HepG2 (cell line): ENCODE measurements at regions not wholly inside any gene's neighbourhood (a gene's known extent, or its start where the extent isn't known, plus 50 kb on each side); places are given as distances from the start of the nearest gene placed in this dataset.

Experiments used
- ATAC-seq: fragments of 200-7000 bp; cut with Tn5 transposase; 3 replicates; pipeline ENCODE4 v1.9.1; 2020; ENCODE audit warnings: mild to moderate bottlenecking, moderate library complexity
- BruUV-seq: library from RNA; stranded (reverse); fragments of 400-500 nt; replicated peaks from 2 replicates; lab custom pipeline; 2021; lab: Mats Ljungman, UMichigan
- CTCF ChIA-PET: fragments of 300-600 bp; formaldehyde crosslinking; extraction: SDS; loops from one replicate; lab custom pipeline; 2021; ENCODE audit warnings: low total read pairs, inconsistent platforms, low intra/inter-chr PET ratio; lab: Yijun Ruan, JAX
- POLR2A ChIA-PET: fragments of 350-600 bp; sonication (Branson Sonifier 250); formaldehyde crosslinking; loops from one replicate; lab custom pipeline; 2020; ENCODE audit warnings: antibody characterized with exemption, inconsistent platforms; lab: Yijun Ruan, JAX
- DNase-seq: peaks from one replicate; pipeline ENCODE4 v3.0.0-alpha.2; 2015; ENCODE audit warnings: low spot score
- FAIRE-seq: peaks from 3 replicates; lab custom pipeline; 2011; peaks lifted over from hg19 to GRCh38; lab: Jason Lieb, UNC
- H2AFZ ChIP-seq: one replicate; pipeline ENCODE4 v1.6.1; 2011; ENCODE audit warnings: low read length, inconsistent platforms
- H3K27ac ChIP-seq: fragments of 300-600 bp; 3 replicates; pipeline ENCODE4 v1.8.0; 2011; ENCODE audit warnings: mixed run types, mild to moderate bottlenecking, mixed read lengths, low read length, inconsistent platforms; ENCODE audit not compliant: insufficient read depth; ENCODE audit errors: extremely low read length
- H3K27me3 ChIP-seq, 2 experiments: fragments of 200-600 bp in 1 of 2; 2 replicates in 1 of 2; 3 replicates in 1 of 2; pipeline versions ENCODE4 v1.6.0 to v1.8.0; 2011; ENCODE audit warnings: low read length in 2 of 2, mild to moderate bottlenecking in 2 of 2, moderate library complexity in 2 of 2, inconsistent platforms in 1 of 2; ENCODE audit not compliant: insufficient read depth in 2 of 2, control insufficient read depth in 1 of 2
- H3K36me3 ChIP-seq, 2 experiments: fragments of 200-600 bp in 1 of 2; replicated peaks in 1 of 2; 2 replicates in 1 of 2; 3 replicates in 1 of 2; pipeline versions ENCODE4 v1.5.1 to v1.8.0; 2011; ENCODE audit warnings: low read length in 2 of 2, inconsistent platforms in 1 of 2; ENCODE audit not compliant: insufficient read depth in 2 of 2, control insufficient read depth in 1 of 2
- H3K4me1 ChIP-seq: 2 replicates; pipeline ENCODE4 v1.5.1; 2012; ENCODE audit warnings: low read length, inconsistent platforms; ENCODE audit not compliant: insufficient read depth
- H3K4me2 ChIP-seq: 2 replicates; pipeline ENCODE4 v1.6.0; 2011; ENCODE audit warnings: low read depth, low read length, inconsistent platforms
- H3K4me3 ChIP-seq, 3 experiments: fragments of 200-600 bp in 1 of 3; sonication (generic), shearing (Covaris generic) in 1 of 3; replicated peaks in 1 of 3; 2 replicates each; pipeline ENCODE4 v1.5.1; 2011 to 2016; ENCODE audit warnings: low read length in 3 of 3, inconsistent platforms in 2 of 3, low read depth in 2 of 3, mild to moderate bottlenecking in 2 of 3, control low read depth in 1 of 3, mixed read lengths in 1 of 3; ENCODE audit not compliant: insufficient read depth in 1 of 3
- H3K79me2 ChIP-seq: one replicate; pipeline ENCODE4 v1.6.1; 2011; ENCODE audit warnings: low read length, inconsistent platforms; ENCODE audit not compliant: insufficient read depth
- H3K9ac ChIP-seq: 2 replicates; pipeline ENCODE4 v1.6.0; 2011; ENCODE audit warnings: mild to moderate bottlenecking, low read depth, low read length, inconsistent platforms; ENCODE audit not compliant: insufficient read depth
- H3K9me3 ChIP-seq: 2 replicates; pipeline ENCODE4 v1.5.1; 2012; ENCODE audit warnings: mild to moderate bottlenecking, low read length
- H4K20me1 ChIP-seq: 2 replicates; pipeline ENCODE4 v1.6.0; 2011; ENCODE audit warnings: inconsistent platforms, mild to moderate bottlenecking, low read length, moderate library complexity; ENCODE audit not compliant: insufficient read depth
- ATF7-NPFF ChIP-seq: sonication (generic); formaldehyde crosslinking; IDR thresholded peaks from 2 replicates; pipeline ENCODE4 v1.8.1; 2023; ENCODE audit warnings: mild to moderate bottlenecking, low read depth, missing genetic modification reagents, moderate library complexity
- CEBPB ChIP-seq: IDR thresholded peaks from 2 replicates; pipeline ENCODE4 v1.6.1; 2011; ENCODE audit warnings: low read depth, low read length, improper control_type of control experiment, borderline replicate concordance
- GTF2F1 ChIP-seq: fragments of 150-350 bp; IDR thresholded peaks from 2 replicates; pipeline ENCODE4 v1.6.1; 2014; ENCODE audit warnings: low read length
- JDP2 ChIP-seq: sonication (generic); formaldehyde crosslinking; IDR thresholded peaks from 2 replicates; pipeline ENCODE4 v1.8.1; 2022; ENCODE audit warnings: missing genetic modification reagents, borderline replicate concordance
- MEIS1 ChIP-seq: sonication (generic); formaldehyde crosslinking; IDR thresholded peaks from 2 replicates; pipeline ENCODE4 v1.9.0; 2021; ENCODE audit warnings: mild to moderate bottlenecking, missing genetic modification reagents, moderate library complexity, borderline replicate concordance
- NCOR1 ChIP-seq: fragments of 200-600 bp; sonication (generic); IDR thresholded peaks from 2 replicates; pipeline ENCODE4 v1.7.0; 2017; ENCODE audit warnings: antibody characterized with exemption, low read length, borderline replicate concordance
- UBTF ChIP-seq: sonication (generic); formaldehyde crosslinking; IDR thresholded peaks from 2 replicates; pipeline ENCODE4 v1.4.0; 2020; ENCODE audit warnings: mild to moderate bottlenecking, missing genetic modification reagents
- ZFP90 ChIP-seq: sonication (generic); formaldehyde crosslinking; IDR thresholded peaks from 2 replicates; pipeline ENCODE4 v1.8.0; 2022; ENCODE audit warnings: missing genetic modification reagents, mild to moderate bottlenecking, inconsistent platforms, borderline replicate concordance
- ZMYM2 ChIP-seq: sonication (generic); formaldehyde crosslinking; IDR thresholded peaks from 2 replicates; pipeline ENCODE4 v1.8.0; 2022; ENCODE audit warnings: mild to moderate bottlenecking, missing genetic modification reagents
- ZNF10 ChIP-seq: sonication (generic); formaldehyde crosslinking; IDR thresholded peaks from 2 replicates; pipeline ENCODE4 v1.4.0; 2020; ENCODE audit warnings: mild to moderate bottlenecking, low read depth, missing genetic modification reagents, borderline replicate concordance
- ZNF432 ChIP-seq: sonication (generic); formaldehyde crosslinking; IDR thresholded peaks from 2 replicates; pipeline ENCODE4 v1.5.0; 2020; ENCODE audit warnings: missing genetic modification reagents, mild to moderate bottlenecking, borderline replicate concordance
- ZNF547 ChIP-seq: sonication (generic); formaldehyde crosslinking; IDR thresholded peaks from 2 replicates; pipeline ENCODE4 v1.5.1; 2020; ENCODE audit warnings: mild to moderate bottlenecking, missing genetic modification reagents
- ZNF562 ChIP-seq: sonication (generic); formaldehyde crosslinking; IDR thresholded peaks from 2 replicates; pipeline ENCODE4 v1.8.0; 2022; ENCODE audit warnings: missing genetic modification reagents, borderline replicate concordance
- ZNF644 ChIP-seq: IDR thresholded peaks from 2 replicates; pipeline ENCODE4 v1.6.1; 2016; ENCODE audit warnings: low read depth
- ZNF720 ChIP-seq: sonication (generic); formaldehyde crosslinking; IDR thresholded peaks from 2 replicates; pipeline ENCODE4 v1.4.0; 2020; ENCODE audit warnings: missing genetic modification reagents
- WGBS: methylation state at CpG from one replicate; pipeline ENCODE4 v1.1.6; 2017; ENCODE audit warnings: low lambda C conversion rate; 5-methylcytosine and 5-hydroxymethylcytosine counted together
- in situ Hi-C: cut with HindIII; loops from 2 replicates; pipeline ENCODE4 v1.10.0; 2017; ENCODE audit warnings: low pct_unique_long_range_greater_than_20kb; ENCODE audit not compliant: extremely low pct_ligation_motif_present
- intact Hi-C: fragments of 100-400 bp; cut with micrococcal nuclease; formaldehyde crosslinking; loops from one replicate; pipeline ENCODE4 v1.10.0; 2022; ENCODE audit not compliant: unreplicated experiment

- ChIA-PET POLR2A (no interaction called here), CTCF (no interaction called here)
- no TSS peak for BruUV-seq
- no peaks in the 10 kb centered on the region for H3K4me1 ChIP-seq
- H3K9ac ChIP-seq: no peak overlapping the region
- no peak overlapping the region for H3K27ac ChIP-seq
- WGBS: 67% methylated on average over 1 of the region's 3 CpGs
- no peak overlapping the region for H2AFZ ChIP-seq
- H3K79me2 ChIP-seq: no peaks in the 10 kb centered on the region
- H3K4me3 ChIP-seq: no peak overlapping the region
- H3K27me3 ChIP-seq: no peaks in the 10 kb centered on the region
- TF ChIP-seq ZNF10 (CRISPR knock-in tag) (no peak), MEIS1 (CRISPR knock-in tag) (no peak), NCOR1 (no peak), ZNF644 (CRISPR knock-in tag) (no peak), UBTF (CRISPR knock-in tag) (no peak), GTF2F1 (no peak), ZMYM2 (no peak), ZNF720 (CRISPR knock-in tag) (no peak)
- H4K20me1 ChIP-seq: no peaks in the 10 kb centered on the region
- no peaks in the 10 kb centered on the region for H3K36me3 ChIP-seq
- H3K4me2 ChIP-seq: no peak overlapping the region
- ATAC-seq (no peak), DNase-seq (no peak), FAIRE-seq (no peak)
- intact Hi-C loops: no loop called here
- peaks cover 7% of the 10 kb centered on the region; the same call in 1 of the 2 replicates for H3K9me3 ChIP-seq
- in situ Hi-C loops: no loop called here
Observed at GRCh38 chr1:194935864-194936263, 1672.4 kb downstream of the KCNT2 start.

GRCh38 chr1:194931166-194931565 lies 1677.1 kb downstream of the KCNT2 start:
- Histone ChIP-seq H2AFZ (no peak overlapping the region), H3K27ac (no peak overlapping the region), H3K4me1 (no peaks in the 10 kb centered on the region), H3K79me2 (no peaks in the 10 kb centered on the region), H3K4me3 (no peak overlapping the region), H3K36me3 (no peaks in the 10 kb centered on the region), H3K9me3 (peaks cover 7% of the 10 kb centered on the region; the same call in 1 of the 2 replicates), H4K20me1 (no peaks in the 10 kb centered on the region), H3K27me3 (no peaks in the 10 kb centered on the region), H3K9ac (no peak overlapping the region), H3K4me2 (no peak overlapping the region)
- no peak for ATAC-seq
- BruUV-seq: no TSS peak
- POLR2A ChIA-PET: no interaction called here
- FAIRE-seq: no peak
- DNase-seq: no peak
- TF ChIP-seq CEBPB (peak; percentile 67), ZNF432 (no peak), ATF7-NPFF (no peak), ZNF562 (CRISPR knock-in tag) (no peak), ZNF547 (CRISPR knock-in tag) (no peak), ZFP90 (CRISPR knock-in tag) (no peak), JDP2 (no peak)
- CTCF ChIA-PET: no interaction called here
- in situ Hi-C loops: no loop called here
- 13% methylated on average over 1 of the region's 1 CpG for WGBS
- intact Hi-C loops: no loop called here
